ENCODE measurements at regions not wholly inside any gene's neighbourhood (a gene's known extent, or its start where the extent isn't known, plus 50 kb on each side); places are given as distances from the start of the nearest gene placed in this dataset.

DNA sequence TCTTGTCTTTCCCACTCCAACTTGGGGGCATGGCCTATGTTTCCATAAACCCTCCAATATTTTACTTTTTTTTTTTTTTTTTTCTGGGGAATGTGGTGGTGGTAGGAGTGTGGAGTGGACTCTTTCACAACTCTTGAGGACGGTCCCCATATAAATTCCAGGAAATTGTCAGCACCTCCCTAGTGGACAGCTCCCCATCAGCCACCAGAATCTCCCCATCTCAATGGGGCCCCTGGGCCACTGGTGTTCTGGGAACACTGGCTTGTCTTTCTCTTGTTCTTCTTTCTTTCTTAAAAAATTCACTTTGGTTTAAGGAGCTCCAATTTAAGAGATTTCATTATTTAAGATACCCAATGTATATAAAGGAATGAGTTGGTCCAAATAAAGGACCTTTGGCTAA is 74.1 kb downstream of the ADM start:
- H3K9me3 Mint-ChIP-seq: peaks cover 2% of the 10 kb centered on the region
- H3K36me3 Mint-ChIP-seq (ENCODE audit: low read depth): no peaks in the 10 kb centered on the region
- H3K4me1 Mint-ChIP-seq: no peaks in the 10 kb centered on the region
- no peak overlapping the region for H3K4me3 Mint-ChIP-seq
- peaks cover 8% of the 10 kb centered on the region for H3K27me3 Mint-ChIP-seq
- ChIA-PET POLR2A (no interaction called here), CTCF (interaction anchor here (0.6 to 2.3 kb wide), 6 partner anchors 13 to 1513 kb away, joined by 3 to 6 read pairs (median 3); no protein-coding TSS in a partner anchor)
- DNase-seq: no peak
- no peak overlapping the region for H3K27ac Mint-ChIP-seq

DNA sequence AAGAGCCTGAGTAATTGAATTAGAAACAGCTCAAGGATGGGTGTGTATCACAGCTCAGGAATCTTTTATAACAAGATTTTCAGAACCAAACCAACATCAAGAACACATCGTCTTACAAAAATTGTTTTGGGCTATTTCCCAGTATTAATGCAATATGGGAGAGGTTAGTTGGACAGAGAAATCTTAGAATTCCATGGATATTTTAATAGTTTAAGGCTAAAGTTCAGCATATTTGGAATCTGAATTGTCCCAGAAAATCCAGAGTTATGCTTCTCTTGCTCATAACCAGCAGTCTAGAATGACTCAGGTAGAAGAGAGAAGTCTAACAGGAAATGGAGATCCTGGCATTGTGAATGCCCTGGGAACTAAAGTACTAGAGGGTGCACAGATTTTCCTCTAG is 74.6 kb downstream of the ADM start:
- CTCF ChIA-PET: interaction anchor here (0.6 to 2.3 kb wide), 4 partner anchors 13 to 1513 kb away, joined by 3 to 6 read pairs (median 3); no protein-coding TSS in a partner anchor
- Mint-ChIP-seq H3K4me1 (no peaks in the 10 kb centered on the region), H3K27me3 (peaks cover 8% of the 10 kb centered on the region), H3K27ac (no peak overlapping the region), H3K9me3 (peaks cover 2% of the 10 kb centered on the region), H3K4me3 (no peak overlapping the region), H3K36me3 (ENCODE audit: low read depth) (no peaks in the 10 kb centered on the region)
- no peak for DNase-seq
- POLR2A ChIA-PET: no interaction called here

DNA sequence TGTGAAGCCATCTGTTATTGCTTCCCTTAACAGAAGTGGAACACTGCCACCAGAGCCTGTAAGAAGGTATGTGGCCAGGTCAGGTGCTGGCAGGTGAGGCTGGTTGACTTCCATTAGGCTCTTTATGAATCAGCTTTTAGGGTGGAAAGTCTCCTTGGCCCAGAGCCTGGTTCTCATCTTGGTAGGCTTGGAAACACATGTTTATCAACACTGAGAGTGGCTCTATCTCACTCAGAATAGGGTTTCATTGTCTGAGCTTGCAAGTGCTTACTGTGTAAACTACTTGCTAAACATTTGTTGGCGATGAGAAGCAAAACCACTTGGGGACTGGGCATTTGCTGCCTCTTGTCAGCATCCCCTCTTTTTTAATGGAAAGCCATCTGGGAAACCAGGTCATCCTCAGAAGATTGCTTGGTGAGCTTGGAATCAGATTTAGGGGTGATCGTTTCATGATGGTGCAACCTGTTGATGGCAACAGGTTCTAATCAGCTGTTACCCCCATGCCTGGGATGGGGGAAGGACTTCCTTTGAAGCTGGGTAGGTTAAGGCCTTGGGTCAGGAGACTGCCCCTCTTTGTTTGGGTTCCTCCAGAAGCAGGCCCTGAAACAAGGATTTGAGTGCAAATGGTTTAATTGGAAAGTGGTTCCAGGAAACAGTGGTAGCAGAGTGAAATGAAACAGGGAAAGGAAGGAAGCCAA is 75.0 kb upstream of the AMPD3 start:
- Mint-ChIP-seq H3K4me1 (no peaks in the 10 kb centered on the region), H3K27ac (no peak overlapping the region), H3K4me3 (no peak overlapping the region), H3K27me3 (peaks cover 8% of the 10 kb centered on the region), H3K9me3 (peaks cover 2% of the 10 kb centered on the region), H3K36me3 (ENCODE audit: low read depth) (no peaks in the 10 kb centered on the region)
- CTCF ChIA-PET: interaction anchor here (1.4 to 2.3 kb wide), 2 partner anchors 11 to 14 kb away, joined by 4 to 6 read pairs; no protein-coding TSS in a partner anchor
- POLR2A ChIA-PET: no interaction called here
- no peak for DNase-seq

DNA sequence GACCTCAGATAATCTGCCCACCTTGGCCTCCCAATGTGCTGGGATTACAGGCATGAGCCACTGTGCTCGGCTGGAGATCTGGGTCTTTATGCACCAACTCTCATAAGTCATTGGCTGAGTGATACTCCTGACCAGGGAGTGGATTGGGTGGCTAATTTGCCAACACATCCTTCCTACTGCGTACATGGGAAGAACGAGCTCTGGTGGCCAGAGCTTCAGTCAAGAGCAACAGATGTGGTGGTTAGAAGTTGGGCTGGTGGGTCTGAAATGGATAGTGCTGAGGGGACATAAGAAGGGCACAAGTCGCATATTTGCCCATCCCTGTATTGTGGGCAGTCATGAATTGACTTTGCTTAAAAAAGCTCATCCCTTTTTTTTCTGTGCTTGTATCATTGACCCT is 74.1 kb upstream of the AMPD3 start:
- ChIA-PET CTCF (interaction anchor here (1.4 kb wide), 1 partner anchor 10 kb away, joined by 4 read pairs; no protein-coding TSS in a partner anchor), POLR2A (no interaction called here)
- H3K4me1 Mint-ChIP-seq: no peaks in the 10 kb centered on the region
- H3K9me3 Mint-ChIP-seq: peaks cover 2% of the 10 kb centered on the region
- H3K27me3 Mint-ChIP-seq: peaks cover 8% of the 10 kb centered on the region
- H3K4me3 Mint-ChIP-seq: no peak overlapping the region
- H3K36me3 Mint-ChIP-seq (ENCODE audit: low read depth): no peaks in the 10 kb centered on the region
- DNase-seq: no peak
- H3K27ac Mint-ChIP-seq: no peak overlapping the region

DNA sequence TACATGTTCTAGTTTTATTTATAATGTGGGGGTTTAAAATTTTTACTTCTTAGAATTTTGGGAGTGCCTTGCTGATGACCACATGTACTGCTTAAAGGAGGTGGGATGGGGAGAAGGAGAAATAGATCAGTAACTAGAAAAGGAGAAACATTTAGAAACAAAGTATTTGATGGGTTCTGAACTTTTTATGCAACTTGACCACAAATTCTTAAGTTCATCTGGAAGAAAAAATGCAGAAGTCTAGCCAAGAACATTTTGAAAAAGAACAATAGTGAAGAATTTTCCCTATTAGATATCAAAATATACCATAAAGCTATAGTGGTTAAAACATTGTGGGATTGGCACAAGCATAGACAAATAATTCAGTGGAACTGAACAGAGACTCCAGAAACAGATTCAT is 73.3 kb upstream of the AMPD3 start:
- peaks cover 2% of the 10 kb centered on the region for H3K9me3 Mint-ChIP-seq
- peaks cover 11% of the 10 kb centered on the region for H3K27me3 Mint-ChIP-seq
- ChIA-PET CTCF (interaction anchor here (1.4 kb wide), 1 partner anchor 9 kb away, joined by 4 read pairs; no protein-coding TSS in a partner anchor), POLR2A (no interaction called here)
- H3K4me3 Mint-ChIP-seq: no peak overlapping the region
- H3K4me1 Mint-ChIP-seq: no peaks in the 10 kb centered on the region
- no peaks in the 10 kb centered on the region for H3K36me3 Mint-ChIP-seq (ENCODE audit: low read depth)
- no peak overlapping the region for H3K27ac Mint-ChIP-seq
- DNase-seq: no peak

DNA sequence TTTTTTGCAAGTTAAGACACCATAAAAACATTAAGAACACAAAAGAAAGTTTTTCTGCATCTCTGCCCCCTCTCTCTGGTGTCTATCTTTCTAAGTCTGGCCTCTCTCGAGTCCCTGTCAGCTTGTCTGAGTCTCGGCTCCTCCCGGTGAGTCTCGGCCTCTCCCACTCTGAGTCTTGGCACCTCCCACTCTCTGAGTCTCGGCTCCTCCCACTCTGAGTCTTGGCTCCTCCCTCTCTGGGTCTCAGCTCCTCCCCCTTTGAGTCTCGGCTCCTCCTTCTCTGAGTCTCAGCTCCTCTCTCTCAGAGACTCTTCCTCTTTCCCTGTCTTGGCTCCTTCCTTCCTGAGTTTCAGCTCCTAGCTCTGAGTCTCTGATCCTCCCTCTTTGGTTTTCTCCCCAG is 72.5 kb upstream of the AMPD3 start:
- Mint-ChIP-seq H3K36me3 (ENCODE audit: low read depth) (no peaks in the 10 kb centered on the region), H3K9me3 (peaks cover 2% of the 10 kb centered on the region), H3K4me1 (no peaks in the 10 kb centered on the region), H3K4me3 (no peak overlapping the region), H3K27ac (no peak overlapping the region), H3K27me3 (peaks cover 11% of the 10 kb centered on the region)
- no peak for DNase-seq
- CTCF ChIA-PET: no interaction called here
- POLR2A ChIA-PET: interaction anchor here (0.6 kb wide), 1 partner anchor 216 kb away, joined by 3 read pairs; no protein-coding TSS in a partner anchor

DNA sequence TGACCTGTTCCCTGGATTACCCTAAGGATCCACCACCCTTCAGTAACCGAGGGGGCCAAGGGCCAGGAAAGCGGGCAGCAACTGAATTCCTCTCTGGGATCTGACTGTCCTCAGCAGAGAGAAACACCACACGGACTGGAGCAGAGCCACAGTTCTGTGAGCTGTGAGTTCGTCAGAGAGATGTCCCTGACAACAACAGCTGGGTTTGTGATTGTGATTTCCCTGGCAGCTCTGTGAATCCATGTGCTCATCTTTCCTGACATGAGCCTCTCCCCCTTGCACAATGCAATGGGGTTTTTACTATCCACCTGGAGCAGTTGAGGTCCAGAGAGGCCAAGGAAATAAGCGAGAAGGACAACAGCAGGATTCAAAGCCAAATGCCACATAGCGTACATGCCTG is 69.4 kb upstream of the AMPD3 start:
- no peak overlapping the region for H3K27ac Mint-ChIP-seq
- no peaks in the 10 kb centered on the region for H3K4me1 Mint-ChIP-seq
- H3K4me3 Mint-ChIP-seq: no peak overlapping the region
- H3K36me3 Mint-ChIP-seq (ENCODE audit: low read depth): no peaks in the 10 kb centered on the region
- CTCF ChIA-PET: interaction anchor here (0.6 kb wide), 1 partner anchor 146 kb away, joined by 7 read pairs; no protein-coding TSS in a partner anchor
- H3K9me3 Mint-ChIP-seq: peaks cover 2% of the 10 kb centered on the region
- no peak for DNase-seq
- peaks cover 17% of the 10 kb centered on the region for H3K27me3 Mint-ChIP-seq
- POLR2A ChIA-PET: no interaction called here

DNA sequence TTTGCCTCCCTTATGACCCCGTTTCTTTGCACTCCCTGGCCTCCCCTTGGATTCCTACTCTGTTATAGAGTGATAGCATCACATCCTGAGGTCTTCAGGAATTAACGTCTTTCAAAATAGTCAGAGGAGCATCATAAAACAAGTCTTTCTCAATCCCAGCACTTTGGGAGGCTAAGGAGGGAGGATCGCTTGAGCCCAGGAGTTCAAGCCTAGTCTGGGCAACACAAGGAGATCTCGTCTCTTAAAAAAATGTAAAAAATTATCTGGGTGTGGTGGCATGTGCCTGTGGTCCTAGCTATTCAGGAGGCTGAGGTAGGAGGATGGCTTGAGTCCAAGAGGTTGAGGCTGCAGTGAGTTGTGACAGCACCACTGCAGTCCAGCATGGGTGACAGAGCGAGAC is 68.7 kb upstream of the AMPD3 start:
- ChIA-PET POLR2A (no interaction called here), CTCF (no interaction called here)
- Mint-ChIP-seq H3K4me1 (no peaks in the 10 kb centered on the region), H3K27me3 (peaks cover 20% of the 10 kb centered on the region), H3K4me3 (no peak overlapping the region), H3K27ac (no peak overlapping the region), H3K9me3 (peaks cover 2% of the 10 kb centered on the region), H3K36me3 (ENCODE audit: low read depth) (no peaks in the 10 kb centered on the region)
- DNase-seq: no peak

DNA sequence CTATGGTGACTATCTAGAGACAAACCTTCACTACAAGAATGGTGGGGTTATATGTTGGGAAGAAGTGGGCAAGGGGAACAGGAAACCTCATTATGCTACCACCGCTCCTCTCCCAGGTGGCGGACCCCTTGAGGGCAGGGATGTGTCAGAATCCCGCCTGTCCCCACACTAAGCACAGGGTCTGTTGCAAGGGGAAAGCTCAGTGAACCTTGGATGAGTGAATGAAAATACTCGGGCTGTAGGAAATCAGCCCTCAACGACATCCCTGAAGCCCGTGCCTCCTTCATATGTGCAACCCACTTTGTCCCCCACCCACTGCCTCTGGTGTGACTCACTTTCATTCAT is 68.2 kb upstream of the AMPD3 start:
- DNase-seq: no peak
- Mint-ChIP-seq H3K27me3 (peaks cover 17% of the 10 kb centered on the region), H3K36me3 (ENCODE audit: low read depth) (no peaks in the 10 kb centered on the region), H3K27ac (no peak overlapping the region), H3K4me1 (no peaks in the 10 kb centered on the region), H3K9me3 (peaks cover 2% of the 10 kb centered on the region), H3K4me3 (no peak overlapping the region)
- CTCF ChIA-PET: interaction anchor here (0.5 kb wide), 1 partner anchor 755 kb away, joined by 3 read pairs; no protein-coding TSS in a partner anchor
- POLR2A ChIA-PET: no interaction called here

DNA sequence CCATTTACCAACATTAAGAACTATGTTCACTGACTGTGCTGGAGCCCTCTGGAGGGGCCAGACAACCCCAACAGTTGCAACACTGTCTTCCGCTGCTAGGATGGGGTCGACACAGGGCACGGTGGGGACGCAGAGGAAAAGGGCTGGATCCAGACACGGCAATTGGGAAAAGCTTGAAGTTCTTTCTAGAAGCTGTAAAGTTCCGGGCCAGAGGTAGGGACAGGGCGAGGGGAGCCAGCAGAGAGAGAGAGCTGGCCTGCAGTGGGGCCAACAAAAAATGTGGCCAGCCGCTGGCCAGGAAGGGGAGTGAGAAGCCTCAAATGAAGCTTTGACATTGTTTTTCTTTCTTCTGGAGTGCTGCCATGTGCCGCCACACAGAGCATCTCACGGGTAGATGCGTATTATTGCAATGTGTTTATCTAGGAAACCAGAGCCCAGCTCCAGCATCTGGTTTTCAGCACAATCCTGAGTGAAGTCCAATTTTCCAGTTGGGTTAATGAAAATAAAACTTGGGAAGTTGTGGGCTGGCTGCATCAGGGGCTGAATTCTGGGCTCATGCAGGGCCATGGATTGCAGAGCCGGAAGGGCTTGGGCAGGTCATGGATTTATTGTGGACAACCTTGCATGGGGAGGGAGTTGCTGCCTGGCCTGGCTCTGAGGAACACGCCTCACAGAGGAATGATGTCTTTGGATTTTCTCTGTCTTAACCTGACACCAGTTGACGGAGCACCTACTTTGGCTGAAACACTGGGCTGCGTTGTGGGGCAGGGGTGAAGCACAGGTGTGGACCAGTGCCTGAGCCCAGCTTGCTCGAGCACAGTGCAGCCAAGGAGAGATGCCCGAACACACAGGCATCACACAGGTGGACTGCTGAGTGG is 67.6 kb upstream of the AMPD3 start:
- no peak for DNase-seq
- Mint-ChIP-seq H3K27ac (no peak overlapping the region), H3K36me3 (ENCODE audit: low read depth) (no peaks in the 10 kb centered on the region), H3K9me3 (peaks cover 2% of the 10 kb centered on the region), H3K4me3 (no peak overlapping the region), H3K27me3 (peaks cover 21% of the 10 kb centered on the region), H3K4me1 (no peaks in the 10 kb centered on the region)
- ChIA-PET CTCF (interaction anchor here (0.5 kb wide), 1 partner anchor 756 kb away, joined by 3 read pairs; no protein-coding TSS in a partner anchor), POLR2A (no interaction called here)

DNA sequence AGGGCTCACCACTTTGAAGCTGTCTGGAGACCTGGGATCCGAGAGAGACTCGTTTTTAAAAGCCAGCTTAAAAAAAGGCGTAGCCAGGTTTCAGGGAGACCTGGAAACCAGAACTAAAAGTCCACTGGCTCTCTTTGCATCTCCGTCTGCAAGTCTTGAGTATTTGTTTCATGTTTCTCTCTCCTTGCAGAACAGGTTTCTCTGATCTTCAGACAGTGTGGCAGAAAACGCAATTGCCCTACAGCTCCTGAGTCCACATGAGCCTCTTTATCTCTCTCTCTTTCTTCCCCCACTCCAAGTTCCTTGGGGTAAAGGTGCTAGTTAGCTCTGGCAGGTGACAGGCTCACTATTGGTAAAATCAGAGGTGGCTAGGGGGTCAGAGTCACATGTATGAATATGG is 67.0 kb upstream of the AMPD3 start:
- DNase-seq: no peak
- Mint-ChIP-seq H3K9me3 (no peaks in the 10 kb centered on the region), H3K27ac (no peak overlapping the region), H3K4me1 (no peaks in the 10 kb centered on the region), H3K4me3 (no peak overlapping the region), H3K27me3 (peaks cover 23% of the 10 kb centered on the region), H3K36me3 (ENCODE audit: low read depth) (no peaks in the 10 kb centered on the region)
- ChIA-PET CTCF (no interaction called here), POLR2A (no interaction called here)

DNA sequence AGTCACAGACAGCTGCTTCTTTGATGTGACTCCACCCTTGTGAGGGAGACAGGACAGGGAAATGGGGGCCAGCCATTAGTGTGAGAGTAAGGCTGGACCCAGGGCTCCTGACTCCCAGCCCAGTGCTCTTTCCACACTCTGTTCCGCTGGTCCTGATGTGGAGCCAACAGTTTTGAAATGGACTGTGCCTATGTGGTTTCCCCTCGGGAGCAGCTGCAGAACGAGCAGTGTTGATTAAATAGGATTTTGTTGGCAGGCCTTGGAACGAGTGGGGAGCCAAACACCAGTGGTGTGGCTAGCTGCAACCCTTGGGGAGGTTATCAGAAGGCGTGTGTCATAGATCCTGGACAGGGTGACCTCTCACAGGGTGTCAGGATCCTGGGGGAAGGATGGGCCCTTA is 66.5 kb upstream of the AMPD3 start:
- Mint-ChIP-seq H3K4me3 (no peak overlapping the region), H3K27me3 (peaks cover 23% of the 10 kb centered on the region), H3K36me3 (ENCODE audit: low read depth) (no peaks in the 10 kb centered on the region), H3K4me1 (no peaks in the 10 kb centered on the region), H3K9me3 (no peaks in the 10 kb centered on the region), H3K27ac (no peak overlapping the region)
- CTCF ChIA-PET: no interaction called here
- DNase-seq: no peak
- POLR2A ChIA-PET: no interaction called here

DNA sequence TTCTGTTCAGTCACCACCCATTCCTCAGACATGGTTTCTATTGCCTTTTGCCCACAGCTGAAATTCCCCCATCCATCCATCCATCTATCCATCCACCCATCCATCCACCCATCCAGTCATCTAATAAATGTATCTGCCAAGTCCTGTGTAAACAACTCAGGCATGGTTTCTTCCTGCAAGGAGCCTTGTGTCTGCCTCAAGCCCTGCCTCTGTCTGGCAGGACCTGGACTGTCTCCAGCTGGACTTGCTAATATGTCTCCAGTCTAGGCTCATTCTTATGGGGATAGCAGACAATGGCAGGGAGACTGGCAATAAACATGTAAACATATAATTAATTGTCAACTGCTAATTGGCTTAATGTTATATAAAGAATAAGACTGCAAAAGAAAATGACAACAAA is 64.7 kb upstream of the AMPD3 start:
- H3K4me1 Mint-ChIP-seq: no peaks in the 10 kb centered on the region
- no peak for DNase-seq
- H3K36me3 Mint-ChIP-seq (ENCODE audit: low read depth): no peaks in the 10 kb centered on the region
- no peak overlapping the region for H3K27ac Mint-ChIP-seq
- ChIA-PET CTCF (interaction anchor here (0.6 to 1.0 kb wide), 2 partner anchors 9 to 67 kb away, joined by 3 to 4 read pairs; no protein-coding TSS in a partner anchor), POLR2A (no interaction called here)
- no peaks in the 10 kb centered on the region for H3K9me3 Mint-ChIP-seq
- H3K4me3 Mint-ChIP-seq: no peak overlapping the region
- peaks cover 23% of the 10 kb centered on the region for H3K27me3 Mint-ChIP-seq

Measured in activated CD4-positive, alpha-beta T cell treated with anti-CD3 and anti-CD28 coated beads, Interleukin-2, amount 10 ng/mL, durations not matched to agents 7 days and 5 days (primary cell).